Heart right ventricle (tissue), 16 donors: ENCODE measurements at regions not wholly inside any gene's neighbourhood (a gene's known extent, or its start where the extent isn't known, plus 50 kb on each side); places are given as distances from the start of the nearest gene placed in this dataset.

Experiments
- ATAC-seq, 8 donors: fragments of 200-7000 bp; cut with Tn5 transposase; one replicate each; pipeline ENCODE4 v1.9.1; 2020; ENCODE audit warnings: mild to moderate bottlenecking in 8 of 8, moderate library complexity in 8 of 8, moderate number of reproducible peaks in 1 of 8
- DNase-seq, 2 donors: peaks; one replicate each; pipeline ENCODE4 v3.0.0-alpha.2; 2020
- H3K27ac ChIP-seq, 10 donors: fragments of 200-600 bp; sonication (generic) in 2 of 10; one replicate each; pipeline versions ENCODE4 v1.5.0 to v1.8.0; 2020 to 2022; ENCODE audit warnings: mild to moderate bottlenecking in 3 of 10
- H3K27me3 ChIP-seq, 7 donors: fragments of 200-600 bp; one replicate each; pipeline ENCODE4 v1.8.0; 2021 to 2022; ENCODE audit warnings: mild to moderate bottlenecking in 2 of 7
- H3K36me3 ChIP-seq, 9 donors: fragments of 200-600 bp; sonication (generic) in 1 of 9; one replicate each; pipeline versions ENCODE4 v1.5.0 to v1.8.0; 2020 to 2022; ENCODE audit warnings: mild to moderate bottlenecking in 2 of 9
- H3K4me1 ChIP-seq, 9 donors: fragments of 200-600 bp; sonication (generic) in 1 of 9; one replicate each; pipeline versions ENCODE4 v1.5.0 to v1.8.0; 2020 to 2022; ENCODE audit warnings: mild to moderate bottlenecking in 4 of 9
- H3K4me3 ChIP-seq, 10 donors: fragments of 200-600 bp; sonication (generic) in 2 of 10; one replicate each; pipeline versions ENCODE4 v1.5.0 to v1.8.0; 2020 to 2022; ENCODE audit warnings: mild to moderate bottlenecking in 7 of 10, moderate library complexity in 2 of 10
- H3K9me3 ChIP-seq, 11 donors: fragments of 200-600 bp in 10 of 11; sonication (generic) in 2 of 11; one replicate each; pipeline versions ENCODE4 v1.5.0 to v1.8.0; 2013 to 2022; ENCODE audit warnings: mild to moderate bottlenecking in 2 of 11, control low read depth in 1 of 11, moderate library complexity in 1 of 11
- WGBS, 2 donors: extraction: QIAGEN DNeasy Blood & Tissue Kit; methylation state at CpG; one replicate each; pipeline ENCODE4 v1.1.7; 2013; ENCODE audit warnings: inconsistent platforms in 1 of 2; 5-methylcytosine and 5-hydroxymethylcytosine counted together
- intact Hi-C, 10 donors: fragments of 100-400 bp; cut with DNase I; formaldehyde crosslinking; loops; one replicate each; pipeline versions ENCODE4 v1.11.1 to v1.14.2; 2022
- TF ChIP-seq, protein P1 (sequence below), 9 donors: fragments of 200-600 bp; sonication (generic) in 2 of 9; IDR thresholded peaks; one replicate each; pipeline versions ENCODE4 v1.5.0 to v1.8.0; 2021 to 2022; ENCODE audit warnings: antibody characterized with exemption in 9 of 9, mild to moderate bottlenecking in 5 of 9, moderate library complexity in 1 of 9
- donor health status: Arrhythmogenic right ventricular cardiomyopathy.
- donor health status: ischemic (EF 13 %, LVEDD 7.1; RV severe dilation, severe dysfunction).
- donor health status: healthy with polysubstance abuse.
- donor health status: DM: no; HTN: yes; CAD: no.
- donor health status: DM: no; HTN: no; CAD: no.
- donor health status: ischemic (EF 25% LVEDD 6.9; RV normal size, moderate dysfunction).
- donor health status: ischemic (EF 25% LVEDD 5.7; RV mildly dilated, moderate dysfunction).
- donor health status: healthy.
- donor health status: DM: yes; HTN: yes; CAD: no.
- donor health status: Ischemic cardiomyopathy.
- donor health status: ischemic (EF 35%, LVEDD 5.7; RV mildly dilated, moderate dysfunction).
- donor health status: nonischemic (EF 11% LVEDD 7.7; RV severe dilation, severe dysfunction).
- donor health status: DM: yes; HTN: yes; CAD: no.
- donor health status: PGD.
- donor health status: ischemic (EF 29% LVEDD 5.4; RV normal size, mild dysfunction).
- donor health status: nonischemic (EF 23%, LVEDD 6.1; RV moderate dilation, normal function).

DNA sequence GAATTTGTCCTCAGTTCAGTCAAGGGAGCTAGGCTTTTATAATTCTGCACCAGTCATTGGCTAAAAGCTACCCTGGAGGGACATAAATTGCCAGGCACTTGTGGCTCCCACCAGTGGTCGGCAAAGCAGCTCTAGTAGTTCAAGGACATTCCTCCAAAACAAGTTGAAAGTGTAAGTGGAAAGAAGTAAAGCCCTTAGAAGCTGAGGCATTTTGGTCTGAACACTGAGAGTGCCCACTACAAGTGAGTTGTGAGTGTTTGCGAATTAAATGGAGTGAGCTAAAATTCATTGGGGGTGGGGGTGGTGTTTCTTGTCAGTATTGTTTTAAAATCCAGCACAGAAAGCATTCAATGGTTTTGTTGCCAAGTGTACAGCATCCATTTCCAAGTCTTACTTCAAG is 879.9 kb upstream of the CDH2 start:
- Histone ChIP-seq H3K4me3 (no peak overlapping the region), H3K9me3 (peaks cover 0 to 21% (median 0%) of the 10 kb centered on the region in 11 donors), H3K36me3 (no peaks in the 10 kb centered on the region), H3K27ac (no peak overlapping the region), H3K4me1 (no peaks in the 10 kb centered on the region), H3K27me3 (no peaks in the 10 kb centered on the region)
- DNase-seq, result no peak
- WGBS, 2 donors, result 74 to 79% methylated on average over 2 of the region's 2 CpGs
- no peak for ATAC-seq
- intact Hi-C loops, result no loop called here
- TF ChIP-seq, protein P1, sequence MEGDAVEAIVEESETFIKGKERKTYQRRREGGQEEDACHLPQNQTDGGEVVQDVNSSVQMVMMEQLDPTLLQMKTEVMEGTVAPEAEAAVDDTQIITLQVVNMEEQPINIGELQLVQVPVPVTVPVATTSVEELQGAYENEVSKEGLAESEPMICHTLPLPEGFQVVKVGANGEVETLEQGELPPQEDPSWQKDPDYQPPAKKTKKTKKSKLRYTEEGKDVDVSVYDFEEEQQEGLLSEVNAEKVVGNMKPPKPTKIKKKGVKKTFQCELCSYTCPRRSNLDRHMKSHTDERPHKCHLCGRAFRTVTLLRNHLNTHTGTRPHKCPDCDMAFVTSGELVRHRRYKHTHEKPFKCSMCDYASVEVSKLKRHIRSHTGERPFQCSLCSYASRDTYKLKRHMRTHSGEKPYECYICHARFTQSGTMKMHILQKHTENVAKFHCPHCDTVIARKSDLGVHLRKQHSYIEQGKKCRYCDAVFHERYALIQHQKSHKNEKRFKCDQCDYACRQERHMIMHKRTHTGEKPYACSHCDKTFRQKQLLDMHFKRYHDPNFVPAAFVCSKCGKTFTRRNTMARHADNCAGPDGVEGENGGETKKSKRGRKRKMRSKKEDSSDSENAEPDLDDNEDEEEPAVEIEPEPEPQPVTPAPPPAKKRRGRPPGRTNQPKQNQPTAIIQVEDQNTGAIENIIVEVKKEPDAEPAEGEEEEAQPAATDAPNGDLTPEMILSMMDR (IDR thresholded peaks at IDR 0.05), result no peak

DNA sequence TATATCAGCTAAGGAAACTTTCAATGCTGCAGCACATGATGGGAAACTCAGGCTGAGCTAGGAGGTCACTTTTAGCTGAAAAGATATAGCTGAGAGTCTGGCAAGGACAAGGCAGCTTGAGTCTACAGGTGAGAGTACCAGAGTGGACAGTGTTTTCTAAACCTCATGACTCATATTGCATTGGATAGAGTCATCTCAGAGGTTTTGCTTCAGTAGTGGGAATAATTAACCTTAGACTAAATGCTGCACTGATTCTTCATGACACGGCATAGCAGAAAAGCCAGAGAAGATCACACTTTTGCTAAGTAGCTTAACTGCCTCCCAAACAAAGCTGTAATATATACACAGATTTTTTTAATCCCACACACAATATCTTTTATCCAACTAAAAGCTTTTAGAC is 865.0 kb upstream of the CDH2 start:
- Histone ChIP-seq H3K4me1 (no peaks in the 10 kb centered on the region), H3K36me3 (no peaks in the 10 kb centered on the region), H3K27me3 (no peaks in the 10 kb centered on the region), H3K27ac (no peak overlapping the region), H3K9me3 (peaks cover 0 to 29% (median 3%) of the 10 kb centered on the region in 11 donors), H3K4me3 (no peak overlapping the region)
- ATAC-seq (no peak), DNase-seq (no peak)
- intact Hi-C loops, result no loop called here
- TF ChIP-seq, protein P1 (IDR thresholded peaks at IDR 0.05), result no peak
- WGBS, 2 donors, result 89 to 94% methylated on average over 1 of the region's 1 CpG

GRCh38 chr18:29034113-29034856 is 857.4 kb upstream of the CDH2 start:
- no peak for DNase-seq
- intact Hi-C loops, result no loop called here
- TF ChIP-seq, protein P1 (IDR thresholded peaks at IDR 0.05), result no peak
- peaks cover 0 to 7% (median 0%) of the 10 kb centered on the region in 11 donors for H3K9me3 ChIP-seq
- 76 to 78% methylated on average over 3 of the region's 3 CpGs for WGBS, 2 donors
- no peak overlapping the region for H3K4me3 ChIP-seq
- H3K27me3 ChIP-seq, result no peaks in the 10 kb centered on the region
- H3K4me1 ChIP-seq, result no peaks in the 10 kb centered on the region
- H3K27ac ChIP-seq, result no peak overlapping the region
- H3K36me3 ChIP-seq, result no peaks in the 10 kb centered on the region
- ATAC-seq, result no peak

GRCh38 chr18:29028560-29028959 is 851.6 kb upstream of the CDH2 start:
- WGBS, 2 donors, result 76 to 83% methylated on average over 1 of the region's 1 CpG
- intact Hi-C loops, result no loop called here
- H3K27me3 ChIP-seq, result no peaks in the 10 kb centered on the region
- H3K36me3 ChIP-seq, result no peaks in the 10 kb centered on the region
- H3K4me3 ChIP-seq, result no peak overlapping the region
- TF ChIP-seq, protein P1 (IDR thresholded peaks at IDR 0.05), result no peak
- no peaks in the 10 kb centered on the region for H3K4me1 ChIP-seq
- no peaks in the 10 kb centered on the region for H3K9me3 ChIP-seq
- ATAC-seq, result no peak
- no peak overlapping the region for H3K27ac ChIP-seq
- DNase-seq, result no peak
